Epithelial cell of esophagus (primary cell): ENCODE measurements at regions not wholly inside any gene's neighbourhood (a gene's known extent, or its start where the extent isn't known, plus 50 kb on each side); places are given as distances from the start of the nearest gene placed in this dataset.

ENCODE experiments used
- DNase-seq: peaks from one replicate; pipeline ENCODE4 v3.0.0; 2010; ENCODE audit warnings: low read depth
- H3K4me3 ChIP-seq: 2 replicates; pipeline ENCODE4 v1.5.1; 2011; ENCODE audit warnings: mild to moderate bottlenecking, low read length, control low read depth
- CTCF ChIP-seq: IDR thresholded peaks from 2 replicates; pipeline ENCODE4 v1.5.1; 2011; ENCODE audit warnings: low read depth, mild to moderate bottlenecking, low read length, control low read depth, inconsistent platforms; ENCODE audit not compliant: insufficient read depth; ENCODE audit errors: missing control alignments

- no peak for TF ChIP-seq CTCF
Measured at GRCh38 chr2:226077841-226078240, 678.3 kb downstream of the NYAP2 start.

GRCh38 chr2:226077031-226077430, 677.5 kb downstream of the NYAP2 start:
- no peak for TF ChIP-seq CTCF

More at GRCh38 chr2:226077841-226078240, 678.3 kb downstream of the NYAP2 start:
- H3K4me3 ChIP-seq, result no peak overlapping the region
- DNase-seq, result no peak

GRCh38 chr2:226076529-226076928, 677.0 kb downstream of the NYAP2 start:
- H3K4me3 ChIP-seq, result no peak overlapping the region
- no peak for DNase-seq
- TF ChIP-seq CTCF, result no peak

More at GRCh38 chr2:226077031-226077430, 677.5 kb downstream of the NYAP2 start:
- DNase-seq, result no peak
- H3K4me3 ChIP-seq, result no peak overlapping the region

- DNase-seq, result no peak
Measured at GRCh38 chr2:226074391-226074790, 674.9 kb downstream of the NYAP2 start.

GRCh38 chr2:226073496-226074160, 674.1 kb downstream of the NYAP2 start:
- TF ChIP-seq CTCF, result no peak
- H3K4me3 ChIP-seq, result no peak overlapping the region
- DNase-seq, result no peak

More at GRCh38 chr2:226074391-226074790, 674.9 kb downstream of the NYAP2 start:
- no peak overlapping the region for H3K4me3 ChIP-seq
- TF ChIP-seq CTCF, result no peak

- no peak overlapping the region for H3K4me3 ChIP-seq
- no peak for DNase-seq
- no peak for TF ChIP-seq CTCF
Measured at GRCh38 chr2:226066873-226067272, 667.4 kb downstream of the NYAP2 start.

GRCh38 chr2:226066391-226066790, 666.9 kb downstream of the NYAP2 start:
- no peak for DNase-seq
- no peak for TF ChIP-seq CTCF

More at GRCh38 chr2:226066391-226066790, 666.9 kb downstream of the NYAP2 start:
- H3K4me3 ChIP-seq, result no peak overlapping the region
